Epithelial cell of esophagus (primary cell): ENCODE measurements at regions not wholly inside any gene's neighbourhood (a gene's known extent, or its start where the extent isn't known, plus 50 kb on each side); places are given as distances from the start of the nearest gene placed in this dataset.

Experiments
- DNase-seq: peaks from one replicate; pipeline ENCODE4 v3.0.0; 2010; ENCODE audit warnings: low read depth
- H3K4me3 ChIP-seq: 2 replicates; pipeline ENCODE4 v1.5.1; 2011; ENCODE audit warnings: mild to moderate bottlenecking, low read length, control low read depth
- TF ChIP-seq, protein P1 (sequence below): IDR thresholded peaks from 2 replicates; pipeline ENCODE4 v1.5.1; 2011; ENCODE audit warnings: low read depth, mild to moderate bottlenecking, low read length, control low read depth, inconsistent platforms; ENCODE audit not compliant: insufficient read depth; ENCODE audit errors: missing control alignments

DNA sequence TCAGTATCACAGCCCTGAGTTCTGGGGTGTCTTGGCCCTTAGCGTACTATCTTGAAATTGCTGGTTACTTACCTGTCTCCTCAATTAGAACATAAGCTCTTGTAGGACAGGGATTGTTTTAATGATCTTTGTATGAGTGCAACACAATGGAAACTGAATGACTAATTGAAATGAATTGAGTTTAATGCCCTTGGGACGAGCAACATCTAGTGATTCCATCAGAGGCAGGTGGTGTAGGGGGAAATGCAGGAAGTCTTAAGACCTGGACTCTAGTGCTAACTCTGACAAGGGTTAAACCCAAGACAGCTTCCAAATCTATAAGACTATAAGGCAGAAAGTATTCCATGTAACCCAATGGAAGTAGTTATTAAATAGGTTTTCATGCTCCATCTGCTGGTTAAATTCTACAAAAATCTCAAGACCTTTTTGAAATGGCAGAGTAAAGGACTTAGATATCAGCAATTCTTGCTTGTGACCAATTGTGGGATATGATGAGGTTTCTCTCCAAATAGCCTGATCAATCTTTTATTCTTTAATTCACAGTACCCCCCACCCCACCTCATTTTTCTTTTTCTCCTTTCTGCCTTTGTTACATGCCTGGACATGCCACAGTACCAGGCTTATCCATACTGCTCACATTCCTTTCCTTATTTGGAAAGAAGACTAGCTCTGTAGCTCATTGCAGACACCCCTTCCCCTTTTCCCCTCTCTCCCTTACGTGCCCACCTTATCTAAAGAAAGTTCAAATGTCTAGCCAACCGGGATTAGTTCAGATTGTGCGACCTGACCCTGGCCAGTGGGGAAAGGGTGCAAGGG is 340.8 kb downstream of the PAPSS1 start:
- peak; percentile 45 for DNase-seq
- H3K4me3 ChIP-seq = no peak overlapping the region
- TF ChIP-seq, protein P1, sequence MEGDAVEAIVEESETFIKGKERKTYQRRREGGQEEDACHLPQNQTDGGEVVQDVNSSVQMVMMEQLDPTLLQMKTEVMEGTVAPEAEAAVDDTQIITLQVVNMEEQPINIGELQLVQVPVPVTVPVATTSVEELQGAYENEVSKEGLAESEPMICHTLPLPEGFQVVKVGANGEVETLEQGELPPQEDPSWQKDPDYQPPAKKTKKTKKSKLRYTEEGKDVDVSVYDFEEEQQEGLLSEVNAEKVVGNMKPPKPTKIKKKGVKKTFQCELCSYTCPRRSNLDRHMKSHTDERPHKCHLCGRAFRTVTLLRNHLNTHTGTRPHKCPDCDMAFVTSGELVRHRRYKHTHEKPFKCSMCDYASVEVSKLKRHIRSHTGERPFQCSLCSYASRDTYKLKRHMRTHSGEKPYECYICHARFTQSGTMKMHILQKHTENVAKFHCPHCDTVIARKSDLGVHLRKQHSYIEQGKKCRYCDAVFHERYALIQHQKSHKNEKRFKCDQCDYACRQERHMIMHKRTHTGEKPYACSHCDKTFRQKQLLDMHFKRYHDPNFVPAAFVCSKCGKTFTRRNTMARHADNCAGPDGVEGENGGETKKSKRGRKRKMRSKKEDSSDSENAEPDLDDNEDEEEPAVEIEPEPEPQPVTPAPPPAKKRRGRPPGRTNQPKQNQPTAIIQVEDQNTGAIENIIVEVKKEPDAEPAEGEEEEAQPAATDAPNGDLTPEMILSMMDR = peak; percentile 22

DNA sequence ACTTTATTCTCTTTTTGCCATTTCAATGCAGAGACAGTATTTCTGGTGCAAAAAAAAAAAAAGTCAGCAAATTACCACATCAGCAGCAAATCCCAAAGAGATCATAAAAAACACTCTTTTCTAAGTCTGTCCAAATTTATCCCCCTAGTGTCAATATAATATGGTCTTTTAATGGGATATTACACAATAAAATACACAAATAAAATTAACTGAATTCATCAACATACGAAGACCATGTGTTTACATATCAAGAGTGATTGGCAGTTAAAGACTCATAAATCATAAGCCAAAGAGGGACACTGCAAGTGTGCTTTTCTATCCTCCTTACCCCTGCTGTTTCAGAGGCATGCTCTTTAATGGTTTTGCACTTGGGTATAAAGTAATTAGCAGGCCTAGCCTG is 340.2 kb upstream of the DKK2 start:
- DNase-seq = no peak
- H3K4me3 ChIP-seq = no peak overlapping the region
- TF ChIP-seq, protein P1 = no peak

DNA sequence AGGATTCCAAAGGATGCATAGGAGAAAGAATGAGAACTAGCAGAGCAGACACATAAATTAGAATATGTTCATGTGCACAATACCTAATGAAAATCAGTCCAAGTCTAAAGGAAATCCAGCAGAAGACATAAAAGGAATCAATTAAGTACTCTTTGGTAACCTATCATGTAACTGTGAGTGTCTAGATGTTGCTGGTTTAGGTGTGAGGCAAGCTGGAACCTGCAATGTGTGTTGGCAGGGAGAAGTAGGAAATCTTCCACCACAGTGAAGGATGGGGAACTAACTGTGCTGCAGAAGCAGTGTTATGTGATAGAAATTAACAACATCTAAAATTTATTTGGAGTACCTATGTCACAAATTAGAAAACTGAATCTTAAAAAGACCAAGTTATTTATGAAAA is 330.8 kb upstream of the DKK2 start:
- no peak overlapping the region for H3K4me3 ChIP-seq
- peak; percentile 54 for DNase-seq
- TF ChIP-seq, protein P1 = no peak

DNA sequence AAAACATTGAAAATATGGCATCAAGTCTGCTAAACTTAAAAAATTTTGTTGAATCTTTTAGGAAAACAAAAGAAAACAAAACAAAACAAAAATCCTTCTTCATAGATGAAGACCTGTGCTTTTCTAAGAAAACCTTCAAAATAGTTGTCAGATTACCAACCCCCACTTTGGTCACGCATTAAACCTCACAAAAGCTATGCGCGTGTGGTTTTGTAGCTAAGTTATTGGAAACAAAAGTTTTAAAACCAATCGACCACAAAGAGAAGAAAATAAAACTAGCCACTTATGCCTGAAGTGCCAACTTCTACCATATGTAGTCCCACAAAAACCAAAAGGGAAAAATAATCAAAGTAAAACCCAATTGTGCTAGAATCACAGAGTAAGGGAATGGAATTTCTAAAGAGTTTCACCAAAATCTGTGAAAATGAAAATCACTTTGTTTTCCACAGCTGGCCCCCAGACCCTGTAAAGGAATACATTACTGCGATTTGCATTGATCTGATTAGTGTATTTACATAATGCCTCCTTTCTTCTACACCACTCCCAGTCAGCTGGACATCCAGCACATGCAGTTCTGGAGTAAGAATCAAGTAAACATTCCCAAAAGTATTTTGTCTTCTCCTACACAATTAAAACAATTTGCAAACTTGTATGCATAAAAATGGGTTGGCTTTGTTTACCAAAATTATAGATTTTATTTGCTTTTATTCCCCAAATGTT is 330.1 kb upstream of the DKK2 start:
- TF ChIP-seq, protein P1 = no peak
- no peak overlapping the region for H3K4me3 ChIP-seq

DNA sequence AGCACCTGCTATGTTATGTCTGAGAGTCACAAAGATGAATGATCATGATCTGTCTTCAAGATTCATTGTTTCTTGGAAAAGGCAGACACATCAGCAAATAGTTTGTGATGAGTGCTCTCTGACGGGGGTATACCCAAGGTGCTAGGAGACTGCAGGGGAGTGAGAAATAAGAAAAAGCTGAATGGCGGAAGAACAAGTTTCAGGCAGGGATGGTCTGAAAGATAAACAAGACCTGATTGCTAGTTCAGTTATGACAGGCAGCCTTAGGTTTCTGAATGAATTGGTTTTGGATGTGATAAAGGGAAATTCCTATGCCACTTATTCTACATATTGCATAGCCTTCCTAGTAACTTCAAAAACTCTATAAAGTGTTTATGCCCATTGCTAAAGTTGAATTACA is 327.0 kb upstream of the DKK2 start:
- no peak for DNase-seq
- no peak overlapping the region for H3K4me3 ChIP-seq
- TF ChIP-seq, protein P1 = no peak

More for the DNA sequence above, 330.1 kb upstream of the DKK2 start:
- no peak for DNase-seq

DNA sequence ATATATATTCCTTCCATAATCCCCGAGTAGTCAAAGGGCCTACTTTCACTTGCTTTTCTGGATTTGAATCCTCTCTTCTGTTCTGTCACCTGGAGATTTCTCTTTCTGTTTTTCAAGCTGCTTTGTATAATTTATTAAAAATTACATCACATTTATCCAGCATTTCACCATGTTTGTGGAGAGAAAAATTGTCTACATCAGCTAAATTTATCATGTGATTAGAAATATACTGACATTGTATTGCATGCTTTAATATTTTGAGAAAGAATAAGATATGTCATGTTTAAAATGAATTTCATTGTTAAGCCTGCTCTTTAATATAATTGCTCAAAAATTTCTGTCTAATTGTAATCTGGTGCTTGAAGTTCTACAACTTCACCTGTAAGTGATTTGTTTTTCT is 323.1 kb upstream of the DKK2 start:
- TF ChIP-seq, protein P1 = no peak
- DNase-seq = no peak
- no peak overlapping the region for H3K4me3 ChIP-seq
